NCI-H1105 treated with DMSO at 0.1 percent for 48 hours (cell line): ENCODE measurements at regions not wholly inside any gene's neighbourhood (a gene's known extent, or its start where the extent isn't known, plus 50 kb on each side); places are given as distances from the start of the nearest gene placed in this dataset.

Experiments
- DNase-seq: peaks from one replicate; lab custom pipeline; 2025; lab: John Stamatoyannopoulos, UW

DNA sequence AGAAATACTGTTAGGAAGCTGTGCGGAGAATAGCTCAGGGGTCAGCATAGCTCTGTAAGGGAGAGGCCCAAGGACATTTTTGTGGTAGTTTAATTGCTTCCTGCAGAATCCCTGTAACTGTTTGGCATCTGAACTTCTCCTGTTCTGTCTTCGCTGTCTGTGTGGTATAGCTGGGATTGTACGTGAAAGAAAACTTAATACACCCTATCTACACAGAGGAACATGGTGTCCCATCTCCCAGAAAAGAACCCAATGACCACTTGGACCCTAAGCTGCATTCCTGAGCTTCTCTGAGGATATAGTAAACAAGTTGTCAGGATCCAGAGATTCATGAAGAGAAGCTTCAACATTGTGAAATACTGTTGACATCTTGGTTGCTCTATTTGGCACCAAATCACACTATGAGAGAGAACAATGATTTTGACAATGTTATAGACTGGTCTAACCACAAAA lies 81.3 kb downstream of the CDC42EP3 start:
- DNase-seq, result no peak
